AG04449 (cell line): ENCODE measurements at regions not wholly inside any gene's neighbourhood (a gene's known extent, or its start where the extent isn't known, plus 50 kb on each side); places are given as distances from the start of the nearest gene placed in this dataset.

ENCODE experiments used
- CTCF ChIA-PET: fragments of 350-600 bp; formaldehyde crosslinking; extraction: SDS; loops from one replicate; lab custom pipeline; 2021; ENCODE audit warnings: antibody characterized with exemption; lab: Yijun Ruan, JAX
- POLR2A ChIA-PET: fragments of 400-600, 350-600 bp; formaldehyde crosslinking; extraction: SDS; loops from one replicate; lab custom pipeline; 2020; ENCODE audit warnings: antibody characterized with exemption, inconsistent platforms; lab: Yijun Ruan, JAX
- DNase-seq: peaks from one replicate; pipeline ENCODE4 v3.0.0-alpha.2; 2010; ENCODE audit warnings: low read depth, low spot score
- H3K4me3 ChIP-seq: 2 replicates; pipeline ENCODE4 v1.5.1; 2011; ENCODE audit warnings: low read depth, mild to moderate bottlenecking, control low read depth, low read length
- TF ChIP-seq, protein P1 (sequence below): IDR thresholded peaks from one replicate; pipeline ENCODE4 v1.5.1; 2011; ENCODE audit warnings: mild to moderate bottlenecking, moderate library complexity, low read length, control low read depth, inconsistent platforms; ENCODE audit not compliant: insufficient read depth; ENCODE audit errors: missing control alignments

GRCh38 chr19:13579388-13580060 lies 73.2 kb upstream of the CACNA1A start:
- no peak overlapping the region for H3K4me3 ChIP-seq
- peak; percentile 29 for DNase-seq
- POLR2A ChIA-PET = no interaction called here
- CTCF ChIA-PET = interaction anchor here (0.6 to 7.3 kb wide), 8 partner anchors 9 to 353 kb away, joined by 3 to 74 read pairs (median 8); no protein-coding TSS in a partner anchor
- TF ChIP-seq, protein P1, sequence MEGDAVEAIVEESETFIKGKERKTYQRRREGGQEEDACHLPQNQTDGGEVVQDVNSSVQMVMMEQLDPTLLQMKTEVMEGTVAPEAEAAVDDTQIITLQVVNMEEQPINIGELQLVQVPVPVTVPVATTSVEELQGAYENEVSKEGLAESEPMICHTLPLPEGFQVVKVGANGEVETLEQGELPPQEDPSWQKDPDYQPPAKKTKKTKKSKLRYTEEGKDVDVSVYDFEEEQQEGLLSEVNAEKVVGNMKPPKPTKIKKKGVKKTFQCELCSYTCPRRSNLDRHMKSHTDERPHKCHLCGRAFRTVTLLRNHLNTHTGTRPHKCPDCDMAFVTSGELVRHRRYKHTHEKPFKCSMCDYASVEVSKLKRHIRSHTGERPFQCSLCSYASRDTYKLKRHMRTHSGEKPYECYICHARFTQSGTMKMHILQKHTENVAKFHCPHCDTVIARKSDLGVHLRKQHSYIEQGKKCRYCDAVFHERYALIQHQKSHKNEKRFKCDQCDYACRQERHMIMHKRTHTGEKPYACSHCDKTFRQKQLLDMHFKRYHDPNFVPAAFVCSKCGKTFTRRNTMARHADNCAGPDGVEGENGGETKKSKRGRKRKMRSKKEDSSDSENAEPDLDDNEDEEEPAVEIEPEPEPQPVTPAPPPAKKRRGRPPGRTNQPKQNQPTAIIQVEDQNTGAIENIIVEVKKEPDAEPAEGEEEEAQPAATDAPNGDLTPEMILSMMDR = no peak

DNA sequence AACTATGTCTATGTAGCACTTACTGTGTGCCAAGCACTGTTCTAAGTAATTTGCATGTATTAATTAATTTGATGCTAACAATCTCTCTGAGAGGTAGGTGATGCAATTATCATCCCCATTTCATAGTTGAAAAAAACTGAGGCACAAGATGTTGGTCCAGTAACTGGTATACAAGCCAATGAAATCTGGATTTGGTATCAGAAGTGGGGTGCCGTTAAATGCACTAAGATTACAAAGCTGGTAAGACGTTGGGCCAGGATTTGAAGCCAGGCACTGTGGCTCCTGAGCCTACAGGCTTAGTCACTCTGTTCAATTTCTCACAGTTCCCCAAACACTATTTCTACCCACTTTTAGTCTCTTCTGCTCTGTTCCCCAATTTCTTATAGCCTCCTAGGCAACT lies 70.4 kb upstream of the CACNA1A start:
- H3K4me3 ChIP-seq = no peak overlapping the region
- CTCF ChIA-PET = interaction anchor here (0.6 to 7.3 kb wide), 6 partner anchors 12 to 383 kb away, joined by 3 to 74 read pairs (median 4); no protein-coding TSS in a partner anchor
- no peak for DNase-seq
- TF ChIP-seq, protein P1 = no peak
- POLR2A ChIA-PET = no interaction called here

DNA sequence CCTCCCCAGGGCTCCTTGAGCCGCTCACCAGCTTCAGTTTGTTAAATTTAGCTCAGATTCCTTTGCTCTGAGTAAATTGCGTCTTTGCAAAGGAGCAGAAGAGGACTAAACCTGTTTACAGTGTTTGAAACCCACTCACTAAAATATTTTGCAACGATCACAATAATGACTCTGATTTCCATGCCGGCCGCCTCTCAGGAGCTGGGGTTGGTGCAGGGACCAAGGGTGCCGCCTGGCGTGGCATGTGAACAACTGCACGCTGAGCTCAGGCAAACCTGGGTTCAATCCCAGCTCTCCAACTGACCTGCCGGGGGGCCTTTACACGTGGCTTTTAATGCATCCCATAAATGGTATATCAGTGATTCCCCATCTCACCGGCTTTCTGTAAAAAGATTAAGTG lies 68.7 kb upstream of the CACNA1A start:
- TF ChIP-seq, protein P1 = peak; percentile 54
- CTCF ChIA-PET = interaction anchor here (0.9 to 7.3 kb wide), 7 partner anchors 14 to 303 kb away, joined by 3 to 74 read pairs (median 3); no protein-coding TSS in a partner anchor
- DNase-seq = no peak
- POLR2A ChIA-PET = no interaction called here
- H3K4me3 ChIP-seq = no peak overlapping the region

DNA sequence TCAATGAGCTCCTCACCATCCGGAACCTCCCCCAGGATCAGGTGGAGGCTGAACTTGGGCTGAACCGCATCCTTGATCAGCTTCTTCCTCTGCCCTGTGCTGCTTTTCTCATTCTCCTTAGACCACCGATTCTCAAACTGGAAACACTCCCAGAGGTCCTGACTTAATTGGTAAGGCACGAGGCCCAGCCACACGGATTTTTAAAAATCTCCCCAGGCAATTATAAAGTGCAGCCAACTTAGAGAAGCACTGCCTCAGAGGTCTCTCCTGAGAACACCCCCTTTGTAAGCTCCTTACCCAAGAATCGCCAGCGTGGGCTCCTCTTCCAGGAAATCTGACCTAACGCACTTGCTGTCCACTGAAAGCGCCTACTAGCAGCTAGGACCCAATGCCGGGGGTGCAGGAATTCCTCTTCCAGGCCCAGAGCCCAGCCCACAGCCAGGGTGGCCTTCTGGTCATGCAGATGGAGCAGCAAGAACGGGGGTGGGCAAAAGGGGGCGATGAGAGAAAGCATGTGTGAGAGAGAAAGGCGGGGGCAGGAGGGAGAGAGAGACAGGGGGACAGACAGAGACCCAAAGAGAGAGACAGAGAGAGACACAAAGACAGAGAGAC lies 66.9 kb upstream of the CACNA1A start:
- H3K4me3 ChIP-seq = no peak overlapping the region
- DNase-seq = no peak
- CTCF ChIA-PET = interaction anchor here (1.0 to 1.7 kb wide), 3 partner anchors 10 to 295 kb away, joined by 3 to 8 read pairs (median 7); no protein-coding TSS in a partner anchor
- TF ChIP-seq, protein P1 = no peak
- POLR2A ChIA-PET = no interaction called here

- no peak overlapping the region for H3K4me3 ChIP-seq
- TF ChIP-seq, protein P1 = no peak
- ChIA-PET CTCF (interaction anchor here (0.9 kb wide), 1 partner anchor 27 kb away, joined by 3 read pairs; no protein-coding TSS in a partner anchor), POLR2A (no interaction called here)
- DNase-seq = no peak
Measured at GRCh38 chr19:13561461-13561860, 55.2 kb upstream of the CACNA1A start.

GRCh38 chr19:13557756-13558398 lies 51.6 kb upstream of the CACNA1A start:
- POLR2A ChIA-PET = no interaction called here
- CTCF ChIA-PET = no interaction called here
- H3K4me3 ChIP-seq = no peak overlapping the region
- DNase-seq = no peak
- TF ChIP-seq, protein P1 = no peak
